ENCODE measurements at regions not wholly inside any gene's neighbourhood (a gene's known extent, or its start where the extent isn't known, plus 50 kb on each side); places are given as distances from the start of the nearest gene placed in this dataset.

DNA sequence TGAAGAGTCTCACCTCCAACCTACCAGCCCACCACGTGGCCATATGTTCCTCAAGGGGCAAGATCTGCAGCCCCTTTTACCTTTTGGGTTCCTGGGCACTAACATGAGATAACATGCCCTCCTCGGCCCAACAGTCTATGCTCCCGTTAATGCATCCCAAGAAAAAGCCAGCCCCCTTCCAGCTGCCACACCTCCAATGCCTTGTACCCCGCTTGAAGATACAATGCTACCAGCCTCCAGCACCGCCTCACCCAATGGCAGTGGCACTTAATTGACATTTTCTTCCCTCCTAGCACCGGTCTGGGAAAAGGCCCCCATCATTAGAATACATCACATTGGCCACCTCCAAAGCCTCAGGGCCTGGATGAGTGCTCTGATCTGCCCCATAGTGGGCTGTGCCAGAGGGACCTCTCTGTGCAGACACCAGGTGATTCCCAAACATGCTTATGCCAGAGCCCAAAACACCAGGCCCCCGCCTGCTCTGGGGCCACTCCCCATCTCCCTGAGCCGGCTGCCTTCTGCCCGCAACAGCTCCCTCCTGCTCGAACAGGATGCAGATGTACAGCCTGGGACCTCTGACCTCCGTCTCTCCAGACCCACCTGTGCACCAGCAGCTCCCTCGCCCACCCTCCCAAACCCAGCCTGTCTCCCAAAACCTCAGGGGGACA lies 118.3 kb downstream of the NCOR2 start:
- no peak for ATAC-seq
- H3K36me3 ChIP-seq (ENCODE audit: control insufficient read depth, insufficient read depth, low read length): no peaks in the 10 kb centered on the region
- DNase-seq (ENCODE audit: low read depth, low spot score): no peak
- no peak overlapping the region for H3K27ac ChIP-seq (ENCODE audit: low read length)
- ChIA-PET POLR2A (no interaction called here), CTCF (no interaction called here)
- in situ Hi-C loops (cut with HindIII; ENCODE audit: low pct_unique_long_range_greater_than_20kb, low sequenced_read_pairs) (no loop called here), intact Hi-C loops (cut with micrococcal nuclease; ENCODE audit: unreplicated experiment) (no loop called here)
- BruUV-seq (replicated peaks): no TSS peak
- H3K4me1 ChIP-seq (ENCODE audit: control insufficient read depth, insufficient read depth, low read length): peaks cover 18% of the 10 kb centered on the region
- H3K9me3 ChIP-seq (ENCODE audit: control insufficient read depth, insufficient read depth, low read depth, low read length): no peaks in the 10 kb centered on the region
- H3K27me3 ChIP-seq (ENCODE audit: control insufficient read depth, insufficient read depth, low read length): no peaks in the 10 kb centered on the region
- no peak overlapping the region for H3K4me3 ChIP-seq (ENCODE audit: low read depth in 2 of 2, low read length in 2 of 2)
- TF ChIP-seq CTCF (IDR thresholded peaks at IDR 0.05) (no peak), SIN3A (IDR thresholded peaks at IDR 0.05; ENCODE audit: borderline replicate concordance, insufficient read depth, low read depth, low read length) (no peak), TCF7L2 (IDR thresholded peaks at IDR 0.05; ENCODE audit: low read depth, low read length) (no peak), REST (IDR thresholded peaks at IDR 0.05; ENCODE audit: insufficient read depth in 1 of 2, low read depth in 2 of 2, low read length in 1 of 2) (no peak), POLR2AphosphoS5 (IDR thresholded peaks at IDR 0.05; ENCODE audit: low read depth, low read length) (no peak)

DNA sequence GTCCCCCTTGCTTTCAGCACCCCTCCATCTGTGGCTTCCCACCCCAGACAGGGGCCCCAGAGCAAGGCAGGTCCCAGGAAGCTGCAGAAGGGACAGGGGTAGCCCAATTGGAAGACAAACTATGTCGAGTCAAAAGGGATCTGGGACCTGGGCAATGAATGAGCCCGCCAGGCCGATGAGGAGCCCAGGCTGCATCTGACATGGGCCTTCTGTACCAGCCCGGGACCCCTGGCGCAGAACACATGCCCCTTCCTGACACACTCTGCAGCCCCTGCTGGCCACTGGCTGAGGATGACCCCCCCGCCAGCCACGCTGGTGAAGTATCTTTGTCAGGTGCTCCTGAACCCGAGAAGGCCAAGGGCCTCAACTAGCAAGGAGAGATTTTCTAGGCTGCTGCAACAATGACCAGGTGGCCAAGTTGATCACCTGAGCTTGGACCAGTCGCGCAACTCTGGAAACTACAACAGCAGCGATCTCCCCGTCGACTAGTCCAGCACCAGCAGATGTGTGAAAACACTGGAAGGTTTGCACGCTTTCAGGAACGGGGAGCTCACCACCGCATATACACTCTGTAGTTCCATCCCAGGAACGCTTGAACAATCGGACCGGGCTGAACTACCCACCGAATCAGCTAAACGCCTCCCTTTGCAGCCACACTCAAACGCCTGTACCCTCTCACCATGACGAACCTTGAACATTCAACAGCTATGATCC lies 119.0 kb downstream of the NCOR2 start:
- no peaks in the 10 kb centered on the region for H3K27me3 ChIP-seq (ENCODE audit: control insufficient read depth, insufficient read depth, low read length)
- BruUV-seq (replicated peaks): TSS peak; percentile 29
- intact Hi-C loops (cut with micrococcal nuclease; ENCODE audit: unreplicated experiment) (no loop called here), in situ Hi-C loops (cut with HindIII; ENCODE audit: low pct_unique_long_range_greater_than_20kb, low sequenced_read_pairs) (no loop called here)
- ATAC-seq (no peak), DNase-seq (ENCODE audit: low read depth, low spot score) (no peak)
- H3K36me3 ChIP-seq (ENCODE audit: control insufficient read depth, insufficient read depth, low read length): no peaks in the 10 kb centered on the region
- H3K27ac ChIP-seq (ENCODE audit: low read length): no peak overlapping the region
- H3K4me1 ChIP-seq (ENCODE audit: control insufficient read depth, insufficient read depth, low read length): peaks cover 12% of the 10 kb centered on the region
- no peaks in the 10 kb centered on the region for H3K9me3 ChIP-seq (ENCODE audit: control insufficient read depth, insufficient read depth, low read depth, low read length)
- ChIA-PET POLR2A (no interaction called here), CTCF (interaction anchor here (0.5 kb wide), 1 partner anchor 116 kb away, joined by 6 read pairs; no protein-coding TSS in a partner anchor)
- H3K4me3 ChIP-seq (ENCODE audit: low read depth in 2 of 2, low read length in 2 of 2): no peak overlapping the region
- TF ChIP-seq POLR2AphosphoS5 (IDR thresholded peaks at IDR 0.05; ENCODE audit: low read depth, low read length): no peak
- no peak for TF ChIP-seq SIN3A (IDR thresholded peaks at IDR 0.05; ENCODE audit: borderline replicate concordance, insufficient read depth, low read depth, low read length)
- no peak for TF ChIP-seq CTCF (IDR thresholded peaks at IDR 0.05)
- TF ChIP-seq REST (IDR thresholded peaks at IDR 0.05; ENCODE audit: insufficient read depth in 1 of 2, low read depth in 2 of 2, low read length in 1 of 2): no peak
- no peak for TF ChIP-seq TCF7L2 (IDR thresholded peaks at IDR 0.05; ENCODE audit: low read depth, low read length)

All from Panc1 (cell line).